GM23338 (cell line): ENCODE measurements at regions not wholly inside any gene's neighbourhood (a gene's known extent, or its start where the extent isn't known, plus 50 kb on each side); places are given as distances from the start of the nearest gene placed in this dataset.
A peak's percentile ranks its signal among the peaks of the same experiment; 100 is the strongest.

ENCODE experiments used
- ATAC-seq: fragments of 200-7000 bp; cut with Tn5 transposase; 3 replicates; pipeline ENCODE4 v1.9.1; 2020
- DNase-seq: peaks from one replicate; pipeline ENCODE4 v3.0.0-alpha.2; 2015; ENCODE audit warnings: low spot score
- H2AFZ ChIP-seq: fragments of 200-600 bp; sonication (generic); 2 replicates; pipeline ENCODE4 v1.8.0; 2016; ENCODE audit warnings: antibody characterized with exemption, mild to moderate bottlenecking, moderate library complexity
- H3F3A ChIP-seq: fragments of 200-600 bp; sonication (generic); replicated peaks from 2 replicates; pipeline ENCODE4 v1.8.0; 2017; ENCODE audit warnings: antibody characterized with exemption, mixed run types, low read depth
- H3K27ac ChIP-seq: fragments of 200-600 bp; sonication (generic); 2 replicates; pipeline ENCODE4 v1.6.1; 2016; ENCODE audit warnings: low read depth
- H3K27me3 ChIP-seq: fragments of 200-600 bp; sonication (generic); 2 replicates; pipeline ENCODE4 v1.8.0; 2016; ENCODE audit warnings: mild to moderate bottlenecking, mixed run types, moderate library complexity; ENCODE audit not compliant: insufficient read depth
- H3K36me3 ChIP-seq: fragments of 200-600 bp; sonication (generic); 2 replicates; pipeline ENCODE4 v1.8.0; 2016; ENCODE audit warnings: mild to moderate bottlenecking; ENCODE audit not compliant: insufficient read depth
- H3K4me1 ChIP-seq: fragments of 200-600 bp; sonication (generic); 2 replicates; pipeline ENCODE4 v1.8.0; 2016; ENCODE audit warnings: mild to moderate bottlenecking, moderate library complexity; ENCODE audit not compliant: insufficient read depth
- H3K4me2 ChIP-seq: fragments of 200-600 bp; sonication (generic); 2 replicates; pipeline ENCODE4 v1.7.1; 2017; ENCODE audit warnings: mixed run types
- H3K4me3 ChIP-seq: fragments of 200-600 bp; sonication (generic); 2 replicates; pipeline ENCODE4 v1.6.1; 2016; ENCODE audit warnings: mixed run types
- H3K79me2 ChIP-seq: fragments of 200-600 bp; sonication (generic); replicated peaks from 2 replicates; pipeline ENCODE4 v1.8.0; 2017; ENCODE audit warnings: mild to moderate bottlenecking; ENCODE audit not compliant: insufficient read depth
- H3K9me2 ChIP-seq: fragments of 200-600 bp; sonication (generic); 2 replicates; pipeline ENCODE4 v1.8.0; 2017; ENCODE audit not compliant: insufficient read depth
- H4K20me1 ChIP-seq: fragments of 200-600 bp; sonication (generic); replicated peaks from 2 replicates; pipeline ENCODE4 v1.8.0; 2017; ENCODE audit warnings: mild to moderate bottlenecking; ENCODE audit not compliant: insufficient read depth
- H3K27ac Mint-ChIP-seq: 2 replicates; pipeline ENCODE4 v1.8.0; 2020; ENCODE audit warnings: inconsistent platforms, mild to moderate bottlenecking, moderate library complexity, mixed read lengths
- H3K27me3 Mint-ChIP-seq: 3 replicates; pipeline ENCODE4 v1.8.0; 2022; ENCODE audit warnings: low read depth, mild to moderate bottlenecking, moderate library complexity, mixed read lengths, inconsistent platforms; ENCODE audit not compliant: insufficient read depth, poor library complexity
- H3K36me3 Mint-ChIP-seq: 3 replicates; pipeline ENCODE4 v1.8.0; 2021; ENCODE audit warnings: low read depth, mild to moderate bottlenecking, inconsistent platforms, moderate library complexity, mixed read lengths
- H3K4me1 Mint-ChIP-seq: 3 replicates; pipeline ENCODE4 v1.8.0; 2020; ENCODE audit warnings: mild to moderate bottlenecking, inconsistent platforms, mixed read lengths
- H3K4me3 Mint-ChIP-seq: 3 replicates; pipeline ENCODE4 v1.8.0; 2021; ENCODE audit warnings: moderate library complexity, mild to moderate bottlenecking, inconsistent platforms, mixed read lengths
- H3K9me3 Mint-ChIP-seq: 3 replicates; pipeline ENCODE4 v1.8.0; 2020; ENCODE audit warnings: moderate library complexity, mild to moderate bottlenecking, inconsistent platforms, mixed read lengths
- CREB1 ChIP-seq: fragments of 250-450 bp; sonication (Bioruptor Pico); IDR thresholded peaks from 2 replicates; pipeline ENCODE4 v1.5.0; 2020; ENCODE audit warnings: low read depth, mild to moderate bottlenecking, moderate library complexity
- CTCF ChIP-seq, 2 experiments: fragments of 200-600 bp in 1 of 2; sonication (generic) in 1 of 2; conservative IDR thresholded peaks; 2 replicates each; pipeline versions ENCODE4 v1.5.1 to v1.6.1; 2016 to 2017; ENCODE audit warnings: antibody characterized with exemption in 2 of 2, low read depth in 2 of 2, mild to moderate bottlenecking in 2 of 2, moderate library complexity in 1 of 2
- ETS1 ChIP-seq: IDR thresholded peaks from 2 replicates; pipeline ENCODE4 v1.6.1; 2016; ENCODE audit warnings: antibody characterized with exemption
- EZH2 ChIP-seq: fragments of 200-600 bp; sonication (generic); IDR thresholded peaks from one replicate; pipeline ENCODE4 v1.8.0; 2017; ENCODE audit warnings: antibody characterized with exemption, mild to moderate bottlenecking, low read depth; ENCODE audit not compliant: unreplicated experiment
- EZH2phosphoT487 ChIP-seq: fragments of 200-600 bp; sonication (generic); IDR thresholded peaks from one replicate; pipeline ENCODE4 v1.8.1; 2018; ENCODE audit warnings: antibody characterized with exemption; ENCODE audit not compliant: unreplicated experiment
- JUNB ChIP-seq: IDR thresholded peaks from one replicate; pipeline ENCODE4 v1.6.1; 2016; ENCODE audit warnings: antibody characterized with exemption; ENCODE audit not compliant: unreplicated experiment
- NANOG ChIP-seq: IDR thresholded peaks from 2 replicates; pipeline ENCODE4 v1.6.1; 2016; ENCODE audit warnings: antibody characterized with exemption, borderline replicate concordance
- POLR2AphosphoS5 ChIP-seq: IDR thresholded peaks from 2 replicates; pipeline ENCODE4 v1.6.1; 2016; ENCODE audit warnings: antibody characterized with exemption, low read depth
- REST ChIP-seq: IDR thresholded peaks from one replicate; pipeline ENCODE4 v1.6.1; 2018; ENCODE audit warnings: antibody characterized with exemption; ENCODE audit not compliant: unreplicated experiment
- STAT1 ChIP-seq: IDR thresholded peaks from one replicate; pipeline ENCODE4 v1.6.1; 2016; ENCODE audit warnings: antibody characterized with exemption; ENCODE audit not compliant: unreplicated experiment
- ZNF114 ChIP-seq: fragments of 250-450 bp; sonication (Bioruptor Pico); IDR thresholded peaks from 2 replicates; pipeline ENCODE4 v1.5.0; 2020; ENCODE audit warnings: mild to moderate bottlenecking, moderate library complexity
- ZNF331 ChIP-seq: fragments of 250-450 bp; sonication (Bioruptor Pico); IDR thresholded peaks from 2 replicates; pipeline ENCODE4 v1.5.0; 2020; ENCODE audit warnings: low read depth, mild to moderate bottlenecking, moderate library complexity
- ZNF462 ChIP-seq: fragments of 250-450 bp; sonication (Bioruptor Pico); IDR thresholded peaks from 2 replicates; pipeline ENCODE4 v1.5.0; 2020; ENCODE audit warnings: mild to moderate bottlenecking, moderate library complexity

GRCh38 chr18:58807766-58808165 lies 56.9 kb upstream of the ZNF532 start:
- ATAC-seq (no peak), DNase-seq (no peak)
- peaks cover 5% of the 10 kb centered on the region for H3K9me3 Mint-ChIP-seq
- no peak overlapping the region; the same call in 1 of the 2 replicates for H3K27ac Mint-ChIP-seq
- Histone ChIP-seq H3K4me3 (no peak overlapping the region), H3K4me1 (peaks cover 31% of the 10 kb centered on the region), H3K36me3 (no peaks in the 10 kb centered on the region), H3K27ac (peak overlapping the region; percentile 88), H3K27me3 (no peaks in the 10 kb centered on the region), H3K4me2 (no peak overlapping the region), H3K9me2 (peaks cover 10% of the 10 kb centered on the region), H3F3A (peaks cover 7% of the 10 kb centered on the region), H3K79me2 (no peaks in the 10 kb centered on the region), H4K20me1 (no peaks in the 10 kb centered on the region), H2AFZ (peak overlapping the region; percentile 19; the same call in 1 of the 2 replicates)
- TF ChIP-seq POLR2AphosphoS5 (no peak), EZH2 (no peak), ZNF462 (CRISPR knock-in tag) (no peak), STAT1 (no peak), ZNF331 (CRISPR knock-in tag) (no peak), ZNF114 (CRISPR knock-in tag) (no peak), JUNB (no peak), CREB1 (CRISPR knock-in tag) (no peak), REST (no peak), EZH2phosphoT487 (no peak), NANOG (no peak), CTCF (conservative IDR thresholded peaks at IDR 0.05; ENCODE audit: low read depth in 2 of 2) (no peak), ETS1 (no peak)
- peaks cover 12% of the 10 kb centered on the region for H3K27me3 Mint-ChIP-seq
- H3K36me3 Mint-ChIP-seq, result peaks cover 12% of the 10 kb centered on the region
- no peak overlapping the region for H3K4me3 Mint-ChIP-seq
- H3K4me1 Mint-ChIP-seq, result peaks cover 36% of the 10 kb centered on the region
